ENCODE measurements at regions not wholly inside any gene's neighbourhood (a gene's known extent, or its start where the extent isn't known, plus 50 kb on each side); places are given as distances from the start of the nearest gene placed in this dataset.

GRCh38 chr2:198700319-198700718, 757.4 kb downstream of the SATB2 start:
- H3K4me1 ChIP-seq: no peaks in the 10 kb centered on the region
- H3K27me3 ChIP-seq: no peaks in the 10 kb centered on the region
- H3K36me3 ChIP-seq: no peaks in the 10 kb centered on the region
- no peak for ATAC-seq
- H3K4me3 ChIP-seq: no peak overlapping the region
- no peak for TF ChIP-seq CTCF (IDR thresholded peaks at IDR 0.05)
- H3K9me3 ChIP-seq: no peaks in the 10 kb centered on the region
- no peak overlapping the region for H3K27ac ChIP-seq
- WGBS, 2 donors: 89 to 97% methylated on average over 1 of the region's 1 CpG
- intact Hi-C loops (cut with DNase I): no loop called here
- no peak for DNase-seq

GRCh38 chr2:198698230-198698629, 759.5 kb downstream of the SATB2 start:
- Histone ChIP-seq H3K4me1 (no peaks in the 10 kb centered on the region), H3K27me3 (no peaks in the 10 kb centered on the region), H3K4me3 (no peak overlapping the region), H3K9me3 (no peaks in the 10 kb centered on the region), H3K36me3 (no peaks in the 10 kb centered on the region), H3K27ac (no peak overlapping the region)
- DNase-seq: no peak
- no peak for ATAC-seq
- intact Hi-C loops (cut with DNase I): loop anchor here in 1 of 10 donors (2.0 kb wide), 1 partner anchor 61 kb away; no protein-coding TSS in a partner anchor
- TF ChIP-seq CTCF (IDR thresholded peaks at IDR 0.05): no peak

- intact Hi-C loops (cut with DNase I): loop anchor here in 1 of 10 donors (2.0 kb wide), 1 partner anchor 61 kb away; no protein-coding TSS in a partner anchor
- no peaks in the 10 kb centered on the region for H3K36me3 ChIP-seq
- ATAC-seq (no peak), DNase-seq (no peak)
- H3K9me3 ChIP-seq: no peaks in the 10 kb centered on the region
- H3K4me3 ChIP-seq: no peak overlapping the region
- TF ChIP-seq CTCF (IDR thresholded peaks at IDR 0.05): no peak
- no peak overlapping the region for H3K27ac ChIP-seq
- H3K4me1 ChIP-seq: no peaks in the 10 kb centered on the region
- H3K27me3 ChIP-seq: no peaks in the 10 kb centered on the region
Observed at GRCh38 chr2:198697794-198698193, 759.9 kb downstream of the SATB2 start.

GRCh38 chr2:198697218-198697617, 760.5 kb downstream of the SATB2 start:
- no peak for TF ChIP-seq CTCF (IDR thresholded peaks at IDR 0.05)
- H3K4me3 ChIP-seq: no peak overlapping the region
- intact Hi-C loops (cut with DNase I): no loop called here

GRCh38 chr2:198695879-198696278, 761.9 kb downstream of the SATB2 start:
- no peaks in the 10 kb centered on the region for H3K27me3 ChIP-seq
- no peaks in the 10 kb centered on the region for H3K36me3 ChIP-seq
- ATAC-seq (no peak), DNase-seq (no peak)
- no peak for TF ChIP-seq CTCF (IDR thresholded peaks at IDR 0.05)
- intact Hi-C loops (cut with DNase I): no loop called here
- H3K27ac ChIP-seq: no peak overlapping the region
- H3K4me3 ChIP-seq: no peak overlapping the region
- H3K9me3 ChIP-seq: no peaks in the 10 kb centered on the region
- H3K4me1 ChIP-seq: no peaks in the 10 kb centered on the region

More at GRCh38 chr2:198697218-198697617, 760.5 kb downstream of the SATB2 start:
- Histone ChIP-seq H3K36me3 (no peaks in the 10 kb centered on the region), H3K9me3 (no peaks in the 10 kb centered on the region), H3K27ac (no peak overlapping the region), H3K4me1 (no peaks in the 10 kb centered on the region), H3K27me3 (no peaks in the 10 kb centered on the region)
- no peak for DNase-seq
- WGBS, 2 donors: 65 to 67% methylated on average over 3 of the region's 3 CpGs
- no peak for ATAC-seq
